NCI-H2171 treated with DMSO at 0.1 percent for 48 hours (cell line): ENCODE measurements at regions not wholly inside any gene's neighbourhood (a gene's known extent, or its start where the extent isn't known, plus 50 kb on each side); places are given as distances from the start of the nearest gene placed in this dataset.

Experiments
- DNase-seq: peaks from one replicate; lab custom pipeline; 2025; lab: John Stamatoyannopoulos, UW

- no peak for DNase-seq
Measured at GRCh38 chr1:14524826-14525636, 73.5 kb upstream of the KAZN start.

GRCh38 chr1:14529475-14529874, 69.0 kb upstream of the KAZN start:
- no peak for DNase-seq

- DNase-seq: no peak
Measured at GRCh38 chr1:14531519-14531918, 67.0 kb upstream of the KAZN start.

- no peak for DNase-seq
Measured at GRCh38 chr1:14535619-14536355, 62.7 kb upstream of the KAZN start.

- DNase-seq: no peak
Measured at GRCh38 chr1:14538335-14538734, 60.1 kb upstream of the KAZN start.

GRCh38 chr1:14539309-14539708, 59.2 kb upstream of the KAZN start:
- no peak for DNase-seq

GRCh38 chr1:14539953-14540563, 58.4 kb upstream of the KAZN start:
- peak; percentile 18 for DNase-seq

GRCh38 chr1:14541348-14541747, 57.1 kb upstream of the KAZN start:
- no peak for DNase-seq

GRCh38 chr1:14543191-14543840, 55.2 kb upstream of the KAZN start:
- DNase-seq: no peak

GRCh38 chr1:14544319-14544718, 54.2 kb upstream of the KAZN start:
- DNase-seq: no peak

GRCh38 chr1:14545422-14546025, 53.0 kb upstream of the KAZN start:
- no peak for DNase-seq

GRCh38 chr1:14546416-14546815, 52.1 kb upstream of the KAZN start:
- DNase-seq: no peak
